ENCODE measurements at regions not wholly inside any gene's neighbourhood (a gene's known extent, or its start where the extent isn't known, plus 50 kb on each side); places are given as distances from the start of the nearest gene placed in this dataset.

GRCh38 chr1:68615312-68615711, 118.4 kb upstream of the DEPDC1 start:
- Histone ChIP-seq H3K18ac (ENCODE audit: low read length) (no peak overlapping the region), H3K4me1 (ENCODE audit: control insufficient read depth in 1 of 2, insufficient read depth in 2 of 2, low read length in 2 of 2) (no peaks in the 10 kb centered on the region), H3K27ac (ENCODE audit: low read depth, low read length) (no peak overlapping the region), H3K79me2 (ENCODE audit: control insufficient read depth, insufficient read depth, low read length, poor library complexity) (no peaks in the 10 kb centered on the region), H2BK120ac (ENCODE audit: insufficient read depth, low read length, poor library complexity) (no peak overlapping the region), H2AK5ac (ENCODE audit: low read length) (no peak overlapping the region), H3K4ac (ENCODE audit: low read depth, low read length) (no peak overlapping the region), H3K27me3 (ENCODE audit: insufficient read depth, low read length) (no peaks in the 10 kb centered on the region), H3K36me3 (ENCODE audit: control insufficient read depth in 1 of 2, insufficient read depth in 2 of 2, low read length in 2 of 2) (no peaks in the 10 kb centered on the region), H3K4me2 (ENCODE audit: low read length) (no peak overlapping the region), H2BK5ac (ENCODE audit: low read depth, low read length, poor library complexity) (no peak overlapping the region), H4K91ac (ENCODE audit: low read depth, low read length) (no peak overlapping the region), H4K12ac (ENCODE audit: low read depth, low read length) (no peak overlapping the region), H3K14ac (ENCODE audit: low read length) (no peak overlapping the region), H3K79me1 (ENCODE audit: low read length) (no peaks in the 10 kb centered on the region), H2BK12ac (ENCODE audit: low read length) (no peak overlapping the region), H3K23ac (ENCODE audit: low read length) (peak overlapping the region; percentile 92), H4K8ac (ENCODE audit: low read depth, low read length) (no peak overlapping the region), H3K9me3 (ENCODE audit: insufficient read depth, low read depth, low read length) (peaks cover 3% of the 10 kb centered on the region), H3K4me3 (ENCODE audit: low read depth, low read length) (no peak overlapping the region), H2AFZ (ENCODE audit: insufficient read depth, low read length, poor library complexity) (no peak overlapping the region), H3K9ac (ENCODE audit: low read length) (peak overlapping the region; percentile 72)
- no peak for DNase-seq
- WGBS (ENCODE audit: extremely low coverage, insufficient coverage, insufficient read length) = 100% methylated on average over 1 of the region's 4 CpGs

DNA sequence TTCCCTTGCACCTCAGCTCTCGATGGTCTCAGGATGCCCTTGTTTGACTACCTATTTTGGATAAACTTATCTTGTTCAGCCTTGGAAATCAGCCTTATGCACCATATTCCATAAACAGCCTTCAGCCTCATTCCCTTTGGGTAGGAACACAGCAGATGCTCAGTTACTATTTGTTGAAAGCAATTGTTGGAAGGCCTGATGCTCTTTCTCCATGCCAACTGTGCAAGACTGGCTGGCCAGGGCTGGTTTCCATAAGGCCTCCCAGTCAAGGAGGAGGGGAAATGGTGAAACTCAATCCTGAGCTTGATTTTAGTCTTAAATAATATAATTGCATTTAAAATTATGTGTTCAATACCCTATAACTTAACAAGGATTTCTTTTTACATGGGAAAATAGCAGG, 121.1 kb upstream of the DEPDC1 start:
- Histone ChIP-seq H2BK120ac (ENCODE audit: insufficient read depth, low read length, poor library complexity) (no peak overlapping the region), H3K4me3 (ENCODE audit: low read depth, low read length) (no peak overlapping the region), H3K27ac (ENCODE audit: low read depth, low read length) (no peak overlapping the region), H4K12ac (ENCODE audit: low read depth, low read length) (no peak overlapping the region), H3K18ac (ENCODE audit: low read length) (no peak overlapping the region), H4K8ac (ENCODE audit: low read depth, low read length) (no peak overlapping the region), H3K14ac (ENCODE audit: low read length) (no peak overlapping the region), H3K9ac (ENCODE audit: low read length) (no peak overlapping the region), H3K36me3 (ENCODE audit: control insufficient read depth in 1 of 2, insufficient read depth in 2 of 2, low read length in 2 of 2) (no peaks in the 10 kb centered on the region), H3K27me3 (ENCODE audit: insufficient read depth, low read length) (no peaks in the 10 kb centered on the region), H3K79me2 (ENCODE audit: control insufficient read depth, insufficient read depth, low read length, poor library complexity) (no peaks in the 10 kb centered on the region), H2AK5ac (ENCODE audit: low read length) (no peak overlapping the region), H2BK5ac (ENCODE audit: low read depth, low read length, poor library complexity) (no peak overlapping the region), H3K23ac (ENCODE audit: low read length) (no peak overlapping the region), H2AFZ (ENCODE audit: insufficient read depth, low read length, poor library complexity) (no peak overlapping the region), H4K91ac (ENCODE audit: low read depth, low read length) (no peak overlapping the region), H3K4me2 (ENCODE audit: low read length) (no peak overlapping the region), H3K79me1 (ENCODE audit: low read length) (no peaks in the 10 kb centered on the region), H3K4me1 (ENCODE audit: control insufficient read depth in 1 of 2, insufficient read depth in 2 of 2, low read length in 2 of 2) (no peaks in the 10 kb centered on the region), H2BK12ac (ENCODE audit: low read length) (no peak overlapping the region), H3K4ac (ENCODE audit: low read depth, low read length) (no peak overlapping the region), H3K9me3 (ENCODE audit: insufficient read depth, low read depth, low read length) (peaks cover 5% of the 10 kb centered on the region)
- no CpG with 5 or more reads among the region's 1 CpG for WGBS (ENCODE audit: extremely low coverage, insufficient coverage, insufficient read length)
- DNase-seq = no peak

DNA sequence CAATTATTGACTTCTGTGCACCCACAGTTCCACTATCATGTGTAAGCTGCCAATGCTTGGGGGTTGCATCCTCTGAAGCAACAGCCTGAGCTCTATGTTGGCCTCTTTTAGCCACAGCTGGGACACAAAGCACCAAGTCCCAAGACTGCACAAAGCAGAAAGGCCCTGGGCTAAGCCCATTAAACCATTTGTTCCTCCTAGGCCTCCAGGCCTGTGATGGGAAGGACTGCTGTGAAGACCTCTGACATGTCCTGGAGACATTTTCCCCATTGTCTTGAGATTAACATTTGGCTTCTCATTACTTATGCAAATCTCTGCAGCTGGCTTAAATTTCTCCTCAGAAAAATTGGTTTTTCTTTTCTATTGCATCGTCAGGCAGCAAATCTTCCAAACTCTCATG, 123.7 kb upstream of the DEPDC1 start:
- Histone ChIP-seq H2AK5ac (ENCODE audit: low read length) (no peak overlapping the region), H3K18ac (ENCODE audit: low read length) (no peak overlapping the region), H3K4me3 (ENCODE audit: low read depth, low read length) (no peak overlapping the region), H3K4ac (ENCODE audit: low read depth, low read length) (no peak overlapping the region), H3K27me3 (ENCODE audit: insufficient read depth, low read length) (no peaks in the 10 kb centered on the region), H3K36me3 (ENCODE audit: control insufficient read depth in 1 of 2, insufficient read depth in 2 of 2, low read length in 2 of 2) (no peaks in the 10 kb centered on the region), H3K4me1 (ENCODE audit: control insufficient read depth in 1 of 2, insufficient read depth in 2 of 2, low read length in 2 of 2) (no peaks in the 10 kb centered on the region), H3K4me2 (ENCODE audit: low read length) (no peak overlapping the region), H3K14ac (ENCODE audit: low read length) (no peak overlapping the region), H4K8ac (ENCODE audit: low read depth, low read length) (no peak overlapping the region), H3K9me3 (ENCODE audit: insufficient read depth, low read depth, low read length) (peaks cover 5% of the 10 kb centered on the region), H3K23ac (ENCODE audit: low read length) (no peak overlapping the region), H2BK5ac (ENCODE audit: low read depth, low read length, poor library complexity) (no peak overlapping the region), H3K79me2 (ENCODE audit: control insufficient read depth, insufficient read depth, low read length, poor library complexity) (no peaks in the 10 kb centered on the region), H4K91ac (ENCODE audit: low read depth, low read length) (no peak overlapping the region), H3K27ac (ENCODE audit: low read depth, low read length) (no peak overlapping the region), H2AFZ (ENCODE audit: insufficient read depth, low read length, poor library complexity) (no peak overlapping the region), H4K12ac (ENCODE audit: low read depth, low read length) (no peak overlapping the region), H3K79me1 (ENCODE audit: low read length) (no peaks in the 10 kb centered on the region), H2BK120ac (ENCODE audit: insufficient read depth, low read length, poor library complexity) (no peak overlapping the region), H3K9ac (ENCODE audit: low read length) (no peak overlapping the region), H2BK12ac (ENCODE audit: low read length) (no peak overlapping the region)
- no peak for DNase-seq
- no CpG with 5 or more reads among the region's 1 CpG for WGBS (ENCODE audit: extremely low coverage, insufficient coverage, insufficient read length)

GRCh38 chr1:68623700-68624099, 126.8 kb upstream of the DEPDC1 start:
- Histone ChIP-seq H3K9ac (ENCODE audit: low read length) (no peak overlapping the region), H4K91ac (ENCODE audit: low read depth, low read length) (no peak overlapping the region), H3K4me3 (ENCODE audit: low read depth, low read length) (no peak overlapping the region), H3K79me1 (ENCODE audit: low read length) (no peaks in the 10 kb centered on the region), H3K27ac (ENCODE audit: low read depth, low read length) (no peak overlapping the region), H3K36me3 (ENCODE audit: control insufficient read depth in 1 of 2, insufficient read depth in 2 of 2, low read length in 2 of 2) (no peaks in the 10 kb centered on the region), H4K8ac (ENCODE audit: low read depth, low read length) (no peak overlapping the region), H4K12ac (ENCODE audit: low read depth, low read length) (no peak overlapping the region), H3K4me1 (ENCODE audit: control insufficient read depth in 1 of 2, insufficient read depth in 2 of 2, low read length in 2 of 2) (no peaks in the 10 kb centered on the region), H3K18ac (ENCODE audit: low read length) (no peak overlapping the region), H3K27me3 (ENCODE audit: insufficient read depth, low read length) (no peaks in the 10 kb centered on the region), H3K23ac (ENCODE audit: low read length) (no peak overlapping the region), H2BK120ac (ENCODE audit: insufficient read depth, low read length, poor library complexity) (no peak overlapping the region), H3K9me3 (ENCODE audit: insufficient read depth, low read depth, low read length) (peaks cover 5% of the 10 kb centered on the region), H3K4me2 (ENCODE audit: low read length) (no peak overlapping the region), H3K4ac (ENCODE audit: low read depth, low read length) (no peak overlapping the region), H2BK5ac (ENCODE audit: low read depth, low read length, poor library complexity) (no peak overlapping the region), H3K14ac (ENCODE audit: low read length) (no peak overlapping the region), H2AFZ (ENCODE audit: insufficient read depth, low read length, poor library complexity) (no peak overlapping the region), H2AK5ac (ENCODE audit: low read length) (no peak overlapping the region), H2BK12ac (ENCODE audit: low read length) (no peak overlapping the region), H3K79me2 (ENCODE audit: control insufficient read depth, insufficient read depth, low read length, poor library complexity) (no peaks in the 10 kb centered on the region)
- no CpG with 5 or more reads among the region's 2 CpGs for WGBS (ENCODE audit: extremely low coverage, insufficient coverage, insufficient read length)
- DNase-seq = no peak

Measured in trophoblast cell (in vitro differentiated cells and primary cell).